ENCODE measurements at regions not wholly inside any gene's neighbourhood (a gene's known extent, or its start where the extent isn't known, plus 50 kb on each side); places are given as distances from the start of the nearest gene placed in this dataset.

DNA sequence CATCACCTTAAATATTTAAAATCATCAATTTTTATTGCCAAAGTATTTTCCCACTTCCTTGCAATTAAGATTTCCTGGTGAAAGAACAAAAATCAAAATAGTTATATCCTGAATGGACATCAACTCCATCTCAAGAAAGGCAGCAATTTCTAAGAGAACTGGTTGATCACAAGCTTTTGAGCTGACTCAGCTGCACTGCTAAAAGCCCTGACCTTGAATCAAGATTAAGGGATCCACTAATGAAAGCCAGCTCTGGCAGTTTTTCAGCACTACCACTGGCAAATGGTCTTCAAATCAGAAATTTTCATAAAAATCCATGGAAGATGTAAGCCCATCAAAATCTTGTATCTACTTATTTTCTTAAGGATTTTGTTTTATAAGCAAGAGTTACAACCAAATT, 123.4 kb downstream of the SLC6A15 start:
- TF ChIP-seq, protein P1, sequence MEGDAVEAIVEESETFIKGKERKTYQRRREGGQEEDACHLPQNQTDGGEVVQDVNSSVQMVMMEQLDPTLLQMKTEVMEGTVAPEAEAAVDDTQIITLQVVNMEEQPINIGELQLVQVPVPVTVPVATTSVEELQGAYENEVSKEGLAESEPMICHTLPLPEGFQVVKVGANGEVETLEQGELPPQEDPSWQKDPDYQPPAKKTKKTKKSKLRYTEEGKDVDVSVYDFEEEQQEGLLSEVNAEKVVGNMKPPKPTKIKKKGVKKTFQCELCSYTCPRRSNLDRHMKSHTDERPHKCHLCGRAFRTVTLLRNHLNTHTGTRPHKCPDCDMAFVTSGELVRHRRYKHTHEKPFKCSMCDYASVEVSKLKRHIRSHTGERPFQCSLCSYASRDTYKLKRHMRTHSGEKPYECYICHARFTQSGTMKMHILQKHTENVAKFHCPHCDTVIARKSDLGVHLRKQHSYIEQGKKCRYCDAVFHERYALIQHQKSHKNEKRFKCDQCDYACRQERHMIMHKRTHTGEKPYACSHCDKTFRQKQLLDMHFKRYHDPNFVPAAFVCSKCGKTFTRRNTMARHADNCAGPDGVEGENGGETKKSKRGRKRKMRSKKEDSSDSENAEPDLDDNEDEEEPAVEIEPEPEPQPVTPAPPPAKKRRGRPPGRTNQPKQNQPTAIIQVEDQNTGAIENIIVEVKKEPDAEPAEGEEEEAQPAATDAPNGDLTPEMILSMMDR (IDR thresholded peaks at IDR 0.05; ENCODE audit: insufficient read depth, low read depth, low read length), result no peak
- no peak for TF ChIP-seq EZH2 (IDR thresholded peaks at IDR 0.05; ENCODE audit: insufficient read depth, low read length)

Measured in astrocyte (in vitro differentiated cells and primary cell).